ENCODE measurements at regions not wholly inside any gene's neighbourhood (a gene's known extent, or its start where the extent isn't known, plus 50 kb on each side); places are given as distances from the start of the nearest gene placed in this dataset.

GRCh38 chr7:42743077-42743858 is 168.6 kb downstream of the C7orf25 start:
- no peak for DNase-seq
- Mint-ChIP-seq H3K9me3 (no peaks in the 10 kb centered on the region), H3K4me3 (no peak overlapping the region), H3K36me3 (no peaks in the 10 kb centered on the region), H3K27ac (no peak overlapping the region), H3K4me1 (no peaks in the 10 kb centered on the region), H3K27me3 (peaks cover 11% of the 10 kb centered on the region)

- no peak overlapping the region for H3K4me3 Mint-ChIP-seq
Measured at GRCh38 chr7:42742318-42742717, 169.6 kb downstream of the C7orf25 start.

GRCh38 chr7:42740408-42740807 is 171.5 kb downstream of the C7orf25 start:
- DNase-seq: no peak
- Mint-ChIP-seq H3K27ac (no peak overlapping the region), H3K36me3 (no peaks in the 10 kb centered on the region), H3K4me3 (no peak overlapping the region), H3K27me3 (peaks cover 11% of the 10 kb centered on the region), H3K4me1 (no peaks in the 10 kb centered on the region), H3K9me3 (no peaks in the 10 kb centered on the region)

More at GRCh38 chr7:42742318-42742717, 169.6 kb downstream of the C7orf25 start:
- H3K36me3 Mint-ChIP-seq: no peaks in the 10 kb centered on the region
- H3K27ac Mint-ChIP-seq: no peak overlapping the region
- peaks cover 11% of the 10 kb centered on the region for H3K27me3 Mint-ChIP-seq
- no peak for DNase-seq
- no peaks in the 10 kb centered on the region for H3K9me3 Mint-ChIP-seq
- no peaks in the 10 kb centered on the region for H3K4me1 Mint-ChIP-seq

GRCh38 chr7:42739638-42740037 is 172.2 kb downstream of the C7orf25 start:
- H3K4me3 Mint-ChIP-seq: no peak overlapping the region
- no peak overlapping the region for H3K27ac Mint-ChIP-seq
- peaks cover 14% of the 10 kb centered on the region for H3K27me3 Mint-ChIP-seq
- DNase-seq: no peak
- H3K4me1 Mint-ChIP-seq: no peaks in the 10 kb centered on the region
- H3K36me3 Mint-ChIP-seq: no peaks in the 10 kb centered on the region
- H3K9me3 Mint-ChIP-seq: no peaks in the 10 kb centered on the region

- no peak overlapping the region for H3K4me3 Mint-ChIP-seq
- peaks cover 8% of the 10 kb centered on the region for H3K27me3 Mint-ChIP-seq
- no peak overlapping the region for H3K27ac Mint-ChIP-seq
- no peaks in the 10 kb centered on the region for H3K4me1 Mint-ChIP-seq
- no peak for DNase-seq
- H3K36me3 Mint-ChIP-seq: no peaks in the 10 kb centered on the region
- no peaks in the 10 kb centered on the region for H3K9me3 Mint-ChIP-seq
Measured at GRCh38 chr7:42736931-42737330, 174.9 kb downstream of the C7orf25 start.

- Mint-ChIP-seq H3K9me3 (no peaks in the 10 kb centered on the region), H3K27ac (no peak overlapping the region), H3K36me3 (no peaks in the 10 kb centered on the region), H3K27me3 (peaks cover 8% of the 10 kb centered on the region), H3K4me3 (no peak overlapping the region), H3K4me1 (no peaks in the 10 kb centered on the region)
- no peak for DNase-seq
Measured at GRCh38 chr7:42735081-42735480, 176.8 kb downstream of the C7orf25 start.

GRCh38 chr7:42734568-42734967 is 177.3 kb downstream of the C7orf25 start:
- H3K27me3 Mint-ChIP-seq: peaks cover 8% of the 10 kb centered on the region

GRCh38 chr7:42733040-42733439 is 178.8 kb downstream of the C7orf25 start:
- Mint-ChIP-seq H3K4me1 (no peaks in the 10 kb centered on the region), H3K9me3 (no peaks in the 10 kb centered on the region), H3K27me3 (peaks cover 8% of the 10 kb centered on the region), H3K4me3 (no peak overlapping the region), H3K36me3 (no peaks in the 10 kb centered on the region), H3K27ac (no peak overlapping the region)
- no peak for DNase-seq

More at GRCh38 chr7:42734568-42734967, 177.3 kb downstream of the C7orf25 start:
- no peak for DNase-seq
- Mint-ChIP-seq H3K4me3 (no peak overlapping the region), H3K36me3 (no peaks in the 10 kb centered on the region), H3K27ac (no peak overlapping the region), H3K4me1 (no peaks in the 10 kb centered on the region), H3K9me3 (no peaks in the 10 kb centered on the region)

GRCh38 chr7:42730586-42730985 is 181.3 kb downstream of the C7orf25 start:
- Mint-ChIP-seq H3K4me1 (no peaks in the 10 kb centered on the region), H3K36me3 (no peaks in the 10 kb centered on the region), H3K27me3 (peaks cover 11% of the 10 kb centered on the region), H3K27ac (no peak overlapping the region), H3K9me3 (no peaks in the 10 kb centered on the region), H3K4me3 (no peak overlapping the region)
- no peak for DNase-seq

GRCh38 chr7:42729053-42729765 is 182.7 kb downstream of the C7orf25 start:
- Mint-ChIP-seq H3K27ac (no peak overlapping the region), H3K27me3 (peaks cover 3% of the 10 kb centered on the region), H3K9me3 (no peaks in the 10 kb centered on the region), H3K4me1 (no peaks in the 10 kb centered on the region), H3K4me3 (no peak overlapping the region), H3K36me3 (no peaks in the 10 kb centered on the region)
- DNase-seq: no peak

- DNase-seq: no peak
- no peaks in the 10 kb centered on the region for H3K36me3 Mint-ChIP-seq
- no peak overlapping the region for H3K4me3 Mint-ChIP-seq
- no peaks in the 10 kb centered on the region for H3K4me1 Mint-ChIP-seq
- H3K27me3 Mint-ChIP-seq: peaks cover 3% of the 10 kb centered on the region
- H3K9me3 Mint-ChIP-seq: no peaks in the 10 kb centered on the region
- no peak overlapping the region for H3K27ac Mint-ChIP-seq
Measured at GRCh38 chr7:42727451-42727850, 184.4 kb downstream of the C7orf25 start.

GRCh38 chr7:42726066-42726785 is 185.6 kb downstream of the C7orf25 start:
- Mint-ChIP-seq H3K27me3 (peaks cover 9% of the 10 kb centered on the region), H3K9me3 (no peaks in the 10 kb centered on the region), H3K27ac (no peak overlapping the region), H3K4me1 (no peaks in the 10 kb centered on the region), H3K4me3 (no peak overlapping the region), H3K36me3 (no peaks in the 10 kb centered on the region)
- no peak for DNase-seq

GRCh38 chr7:42722716-42723115 is 189.2 kb downstream of the C7orf25 start:
- Mint-ChIP-seq H3K36me3 (no peaks in the 10 kb centered on the region), H3K4me3 (no peak overlapping the region), H3K27me3 (peaks cover 13% of the 10 kb centered on the region), H3K4me1 (no peaks in the 10 kb centered on the region), H3K27ac (no peak overlapping the region), H3K9me3 (no peaks in the 10 kb centered on the region)
- no peak for DNase-seq

- H3K4me1 Mint-ChIP-seq: no peaks in the 10 kb centered on the region
Measured at GRCh38 chr7:42722198-42722597, 189.7 kb downstream of the C7orf25 start.

More at GRCh38 chr7:42722198-42722597, 189.7 kb downstream of the C7orf25 start:
- no peaks in the 10 kb centered on the region for H3K9me3 Mint-ChIP-seq
- peaks cover 15% of the 10 kb centered on the region for H3K27me3 Mint-ChIP-seq
- no peak for DNase-seq
- H3K27ac Mint-ChIP-seq: no peak overlapping the region
- no peak overlapping the region for H3K4me3 Mint-ChIP-seq
- no peaks in the 10 kb centered on the region for H3K36me3 Mint-ChIP-seq
